DMS153 treated with DMSO at 0.1 percent for 48 hours (cell line): ENCODE measurements at regions not wholly inside any gene's neighbourhood (a gene's known extent, or its start where the extent isn't known, plus 50 kb on each side); places are given as distances from the start of the nearest gene placed in this dataset.
"Not testable (repeated sequence)": the region's sequence is repeated elsewhere in the genome, so short reads cannot be mapped to it uniquely, and the experiment has no call there.

Experiments used
- DNase-seq: peaks from one replicate; lab custom pipeline; 2025; ENCODE audit not compliant: unreplicated experiment; lab: John Stamatoyannopoulos, UW

- DNase-seq, result not testable (repeated sequence)
These were observed 129.7 kb downstream of the FAM72C start for GRCh38 chr1:143842058-143842457.

DNA sequence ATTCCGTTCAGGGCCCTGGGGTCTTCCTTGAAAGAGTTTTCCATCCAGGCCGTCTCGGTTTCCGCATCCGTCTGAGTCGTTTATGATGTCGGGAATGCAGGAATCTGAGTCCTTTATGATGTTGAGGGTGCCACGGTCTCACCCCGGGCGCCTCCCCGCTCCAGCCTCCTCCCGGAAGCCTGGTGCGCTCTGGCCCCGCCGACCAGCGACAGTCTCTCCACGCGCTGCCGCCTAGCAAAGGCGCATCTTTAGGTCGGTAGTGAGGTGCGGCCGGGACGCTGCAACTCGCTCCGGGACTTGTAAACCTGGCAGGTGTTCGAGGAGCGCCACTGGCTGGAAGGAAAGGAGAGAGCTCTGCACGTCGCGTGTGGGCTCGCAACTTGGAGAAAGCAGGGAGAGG is 132.6 kb downstream of the FAM72C start:
- DNase-seq, result not testable (repeated sequence)

DNA sequence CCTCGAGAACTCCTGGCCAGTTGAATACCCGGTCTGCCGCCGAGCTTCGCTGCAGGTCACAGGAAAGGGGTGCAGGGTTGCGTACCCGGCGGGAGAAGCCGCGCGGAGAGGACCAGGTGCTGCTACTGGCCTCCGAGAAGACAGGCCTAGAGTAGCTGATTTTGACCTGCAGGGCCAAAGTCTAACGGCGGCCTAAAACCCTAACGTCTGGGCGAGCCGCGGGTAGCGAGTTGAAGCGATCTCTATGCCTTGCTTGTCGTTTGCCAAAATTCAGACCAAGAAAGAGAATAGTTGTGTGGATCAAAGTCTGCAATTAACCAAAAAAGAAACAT is 133.2 kb downstream of the FAM72C start:
- not testable (repeated sequence) for DNase-seq

DNA sequence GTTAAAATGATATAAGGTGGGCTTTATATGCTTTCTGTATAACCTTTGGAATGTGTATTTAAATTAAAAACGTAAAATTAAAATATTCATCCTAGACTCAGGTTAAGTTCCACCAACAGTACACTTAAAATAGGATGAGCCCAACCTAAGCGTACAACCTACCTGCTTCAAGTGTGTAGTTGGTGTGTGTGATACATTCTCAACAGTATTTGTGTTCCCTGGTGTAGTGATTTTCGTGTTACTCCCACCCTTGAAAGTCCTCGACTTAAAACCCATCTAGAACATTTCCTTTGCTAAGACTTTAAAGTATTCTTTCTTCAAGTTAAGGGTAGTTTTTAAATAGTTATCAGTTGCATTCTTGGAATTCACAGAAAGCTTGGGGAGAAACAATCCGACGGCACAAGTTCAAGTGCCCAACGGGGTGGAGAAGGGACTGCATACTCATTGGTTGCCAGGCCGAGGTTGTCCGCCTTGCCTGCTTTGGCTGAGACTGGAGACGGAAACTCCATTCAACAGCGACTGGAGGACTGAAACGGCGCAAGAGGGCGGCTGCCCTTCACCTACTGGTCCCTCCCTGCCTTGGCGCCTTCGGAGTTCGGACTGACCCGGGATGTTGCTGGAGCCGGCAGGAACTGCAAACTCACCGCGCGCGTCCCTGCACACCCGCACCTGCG is 133.7 kb downstream of the FAM72C start:
- DNase-seq, result not testable (repeated sequence)

GRCh38 chr1:143833376-143833775 is 138.4 kb downstream of the FAM72C start:
- DNase-seq, result not testable (repeated sequence)

DNA sequence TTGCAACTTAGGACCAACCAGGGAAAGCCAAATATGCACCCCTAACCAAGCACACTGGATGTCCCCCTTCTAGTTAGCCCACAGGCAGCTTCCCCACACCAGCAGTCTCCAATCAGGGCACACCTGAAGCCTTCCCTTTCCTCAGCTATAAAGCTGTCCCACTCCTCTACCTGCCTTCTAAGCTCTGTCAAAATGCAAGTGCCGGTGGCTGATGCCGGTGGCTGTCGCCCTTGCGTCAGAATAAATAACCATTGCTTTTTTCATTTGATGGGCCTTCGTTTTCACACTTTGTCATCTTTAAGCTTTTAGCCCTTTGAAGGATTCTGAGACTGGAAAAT is 139.4 kb downstream of the FAM72C start:
- not testable (repeated sequence) for DNase-seq

GRCh38 chr1:143831479-143832378 is 140.1 kb downstream of the FAM72C start:
- not testable (repeated sequence) for DNase-seq

GRCh38 chr1:143826162-143826561 is 145.6 kb downstream of the FAM72C start:
- not testable (repeated sequence) for DNase-seq

- not testable (repeated sequence) for DNase-seq
These were observed 147.5 kb downstream of the FAM72C start for GRCh38 chr1:143824266-143824665.

DNA sequence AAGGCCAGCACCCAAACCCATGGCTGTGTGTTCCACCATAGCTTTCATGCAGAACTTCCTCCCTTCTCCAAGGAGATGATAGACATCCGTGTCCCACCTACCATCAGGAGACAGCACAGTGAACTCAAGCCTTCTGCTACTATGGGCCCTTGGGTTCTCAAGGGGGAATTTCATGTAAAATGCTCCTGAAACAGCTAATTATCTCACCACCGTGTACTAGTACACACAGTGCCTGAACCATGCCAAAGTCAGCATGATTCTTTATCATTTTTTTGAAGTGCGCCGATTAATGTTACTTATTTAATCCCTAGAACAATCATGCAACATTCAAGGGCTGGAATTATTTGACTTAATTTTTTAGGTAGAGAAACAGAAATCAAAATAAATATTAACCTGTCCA is 151.7 kb downstream of the FAM72C start:
- DNase-seq, result not testable (repeated sequence)

DNA sequence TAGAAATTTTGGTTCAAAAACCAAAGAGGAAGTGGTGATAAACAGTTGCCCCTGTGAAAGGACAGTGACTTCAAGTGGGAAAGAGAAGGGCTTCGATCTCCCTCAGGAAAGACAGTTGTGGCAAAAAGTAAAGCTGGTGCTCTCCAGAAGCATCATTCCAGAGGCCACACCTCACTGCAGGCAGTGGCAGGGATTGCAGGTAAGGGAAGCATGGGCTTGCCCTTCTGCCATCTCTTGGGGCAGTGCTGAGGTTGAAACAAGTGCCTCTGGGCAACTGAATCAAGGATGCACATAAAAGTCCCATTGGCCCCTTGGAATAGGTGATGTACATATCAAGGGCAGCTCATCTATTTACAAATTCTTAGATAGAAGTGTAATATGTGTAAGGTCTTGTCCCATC is 155.4 kb downstream of the FAM72C start:
- not testable (repeated sequence) for DNase-seq

DNA sequence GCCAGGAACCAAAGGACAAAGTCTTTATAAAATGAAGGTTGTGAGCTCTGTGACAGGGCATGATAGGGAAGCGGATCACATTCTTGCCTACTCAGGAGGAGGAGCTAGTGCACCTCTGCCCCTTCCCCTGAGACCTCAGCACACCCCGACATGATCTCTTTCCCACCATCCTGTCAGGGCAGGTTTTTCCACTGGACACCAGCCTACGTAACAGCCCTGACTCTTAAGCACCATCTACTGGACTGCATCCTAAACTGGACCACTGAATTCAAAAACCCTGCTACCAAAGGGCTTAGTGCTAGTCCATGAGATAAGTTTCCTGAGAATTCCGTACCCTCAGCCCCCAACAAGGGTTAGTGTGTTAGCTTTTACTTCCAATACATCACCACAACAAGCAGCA is 166.4 kb downstream of the FAM72C start:
- not testable (repeated sequence) for DNase-seq

- not testable (repeated sequence) for DNase-seq
These were observed 167.0 kb downstream of the FAM72C start for GRCh38 chr1:143804707-143805356.

DNA sequence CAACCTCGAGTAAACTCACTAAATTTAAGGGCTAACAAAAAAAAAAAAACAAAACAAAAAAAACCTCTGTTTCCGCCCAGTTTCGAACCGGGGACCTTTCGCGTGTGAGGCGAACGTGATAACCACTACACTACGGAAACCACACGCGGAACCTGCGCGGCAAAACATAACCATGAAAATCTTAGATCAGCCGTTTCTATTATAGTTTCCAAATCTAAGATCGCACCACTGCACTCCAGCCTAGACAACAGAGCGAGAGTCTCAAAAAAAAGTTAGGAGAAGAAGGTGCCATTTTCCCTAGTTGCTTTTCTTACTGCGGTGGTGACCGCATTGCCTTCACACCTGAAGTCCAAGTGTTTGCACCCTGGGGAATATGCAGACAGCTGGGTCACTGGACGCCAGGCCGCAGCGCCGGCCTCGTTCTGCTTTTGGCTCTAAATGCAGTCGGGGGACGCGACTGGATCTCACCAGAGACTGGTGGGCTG is 167.8 kb downstream of the FAM72C start:
- DNase-seq, result not testable (repeated sequence)

DNA sequence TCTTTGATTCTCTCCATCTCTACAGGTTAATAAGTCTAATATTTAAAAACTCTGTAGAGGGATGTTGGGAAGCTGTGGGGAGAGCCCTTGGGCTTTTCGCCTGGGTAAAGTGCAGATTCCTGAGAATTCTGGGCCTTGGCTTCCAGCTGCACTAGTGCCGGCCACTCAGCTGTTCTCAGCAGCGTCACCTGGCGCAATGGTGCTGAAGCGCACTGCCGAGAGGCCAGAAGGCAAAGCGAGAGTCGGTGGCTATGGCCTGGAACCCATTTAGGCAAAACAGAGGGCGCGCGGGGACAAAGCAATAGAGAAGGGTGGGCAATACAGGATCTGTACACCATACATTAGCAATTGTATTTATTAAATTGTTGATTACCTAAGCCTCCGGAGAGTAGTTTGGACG is 168.7 kb downstream of the FAM72C start:
- DNase-seq, result not testable (repeated sequence)

GRCh38 chr1:143799568-143800187 is 172.1 kb downstream of the FAM72C start:
- DNase-seq, result not testable (repeated sequence)

DNA sequence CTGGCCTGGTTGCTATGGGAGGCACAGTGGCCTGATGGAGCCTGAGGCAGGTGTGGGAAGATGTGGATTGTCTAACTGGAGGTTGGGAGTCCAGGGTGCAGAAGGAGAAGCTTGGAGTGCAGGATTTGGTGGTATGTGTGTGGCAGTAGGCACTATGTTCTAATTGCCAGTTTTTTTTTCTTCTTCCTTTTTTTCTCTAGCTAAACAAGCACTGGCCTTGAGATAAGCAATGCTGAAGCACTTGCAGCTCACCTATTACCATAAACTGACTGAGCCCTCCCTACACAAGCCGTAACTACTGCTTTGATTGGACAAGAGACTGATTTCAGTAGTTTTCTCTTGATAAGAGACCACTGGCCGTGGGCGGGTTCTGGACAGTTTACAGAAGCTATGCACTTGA is 175.4 kb downstream of the FAM72C start:
- not testable (repeated sequence) for DNase-seq

GRCh38 chr1:143792047-143792937 is 179.5 kb downstream of the FAM72C start:
- DNase-seq, result not testable (repeated sequence)

GRCh38 chr1:143786381-143786780 is 185.4 kb downstream of the FAM72C start:
- DNase-seq, result not testable (repeated sequence)

DNA sequence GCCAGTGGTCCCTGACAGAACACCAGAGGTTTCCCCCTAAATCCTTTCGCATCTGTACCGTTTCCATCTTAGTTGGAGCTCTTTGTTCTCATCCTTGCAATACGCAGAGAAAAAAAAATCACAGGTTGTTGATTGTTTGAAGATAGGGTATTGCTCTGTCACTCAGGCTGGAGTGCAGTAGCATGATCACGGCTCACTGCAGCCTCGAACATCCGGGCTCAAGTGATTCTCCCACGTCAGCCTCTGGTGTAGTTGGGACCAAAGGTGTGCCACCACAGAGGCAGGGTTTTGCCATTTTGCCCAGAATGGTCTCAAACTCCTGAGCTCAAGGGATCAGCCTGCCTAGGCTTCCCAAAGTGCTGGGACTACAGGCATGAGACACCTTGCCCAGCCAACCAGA is 185.9 kb downstream of the FAM72C start:
- DNase-seq, result not testable (repeated sequence)
